HepG2 (cell line): ENCODE measurements at regions not wholly inside any gene's neighbourhood (a gene's known extent, or its start where the extent isn't known, plus 50 kb on each side); places are given as distances from the start of the nearest gene placed in this dataset.

Experiments
- ATAC-seq: fragments of 200-7000 bp; cut with Tn5 transposase; 3 replicates; pipeline ENCODE4 v1.9.1; 2020; ENCODE audit warnings: mild to moderate bottlenecking, moderate library complexity
- BruUV-seq: library from RNA; stranded (reverse); fragments of 400-500 nt; replicated peaks from 2 replicates; lab custom pipeline; 2021; lab: Mats Ljungman, UMichigan
- CTCF ChIA-PET: fragments of 300-600 bp; formaldehyde crosslinking; extraction: SDS; loops from one replicate; lab custom pipeline; 2021; ENCODE audit warnings: low total read pairs, inconsistent platforms, low intra/inter-chr PET ratio; lab: Yijun Ruan, JAX
- POLR2A ChIA-PET: fragments of 350-600 bp; sonication (Branson Sonifier 250); formaldehyde crosslinking; loops from one replicate; lab custom pipeline; 2020; ENCODE audit warnings: antibody characterized with exemption, inconsistent platforms; lab: Yijun Ruan, JAX
- DNase-seq: peaks from one replicate; pipeline ENCODE4 v3.0.0-alpha.2; 2015; ENCODE audit warnings: low spot score
- FAIRE-seq: peaks from 3 replicates; lab custom pipeline; 2011; peaks lifted over from hg19 to GRCh38; lab: Jason Lieb, UNC
- H2AFZ ChIP-seq: one replicate; pipeline ENCODE4 v1.6.1; 2011; ENCODE audit warnings: low read length, inconsistent platforms
- H3K27ac ChIP-seq: fragments of 300-600 bp; 3 replicates; pipeline ENCODE4 v1.8.0; 2011; ENCODE audit warnings: mixed run types, mild to moderate bottlenecking, mixed read lengths, low read length, inconsistent platforms; ENCODE audit not compliant: insufficient read depth; ENCODE audit errors: extremely low read length
- H3K27me3 ChIP-seq, 2 experiments: fragments of 200-600 bp in 1 of 2; 2 replicates in 1 of 2; 3 replicates in 1 of 2; pipeline versions ENCODE4 v1.6.0 to v1.8.0; 2011; ENCODE audit warnings: low read length in 2 of 2, mild to moderate bottlenecking in 2 of 2, moderate library complexity in 2 of 2, inconsistent platforms in 1 of 2; ENCODE audit not compliant: insufficient read depth in 2 of 2, control insufficient read depth in 1 of 2
- H3K36me3 ChIP-seq, 2 experiments: fragments of 200-600 bp in 1 of 2; replicated peaks in 1 of 2; 2 replicates in 1 of 2; 3 replicates in 1 of 2; pipeline versions ENCODE4 v1.5.1 to v1.8.0; 2011; ENCODE audit warnings: low read length in 2 of 2, inconsistent platforms in 1 of 2; ENCODE audit not compliant: insufficient read depth in 2 of 2, control insufficient read depth in 1 of 2
- H3K4me1 ChIP-seq: 2 replicates; pipeline ENCODE4 v1.5.1; 2012; ENCODE audit warnings: low read length, inconsistent platforms; ENCODE audit not compliant: insufficient read depth
- H3K4me2 ChIP-seq: 2 replicates; pipeline ENCODE4 v1.6.0; 2011; ENCODE audit warnings: low read depth, low read length, inconsistent platforms
- H3K4me3 ChIP-seq, 3 experiments: fragments of 200-600 bp in 1 of 3; sonication (generic), shearing (Covaris generic) in 1 of 3; replicated peaks in 1 of 3; 2 replicates each; pipeline ENCODE4 v1.5.1; 2011 to 2016; ENCODE audit warnings: low read length in 3 of 3, inconsistent platforms in 2 of 3, low read depth in 2 of 3, mild to moderate bottlenecking in 2 of 3, control low read depth in 1 of 3, mixed read lengths in 1 of 3; ENCODE audit not compliant: insufficient read depth in 1 of 3
- H3K79me2 ChIP-seq: one replicate; pipeline ENCODE4 v1.6.1; 2011; ENCODE audit warnings: low read length, inconsistent platforms; ENCODE audit not compliant: insufficient read depth
- H3K9ac ChIP-seq: 2 replicates; pipeline ENCODE4 v1.6.0; 2011; ENCODE audit warnings: mild to moderate bottlenecking, low read depth, low read length, inconsistent platforms; ENCODE audit not compliant: insufficient read depth
- H3K9me3 ChIP-seq: 2 replicates; pipeline ENCODE4 v1.5.1; 2012; ENCODE audit warnings: mild to moderate bottlenecking, low read length
- H4K20me1 ChIP-seq: 2 replicates; pipeline ENCODE4 v1.6.0; 2011; ENCODE audit warnings: inconsistent platforms, mild to moderate bottlenecking, low read length, moderate library complexity; ENCODE audit not compliant: insufficient read depth
- BRCA1 ChIP-seq: sonication (generic); formaldehyde crosslinking; IDR thresholded peaks from 2 replicates; pipeline ENCODE4 v1.4.0; 2020; ENCODE audit warnings: missing genetic modification reagents
- ELF1 ChIP-seq: sonication (generic); formaldehyde crosslinking; IDR thresholded peaks from 2 replicates; pipeline ENCODE4 v1.4.0; 2020; ENCODE audit warnings: missing genetic modification reagents
- FLYWCH1 ChIP-seq: sonication (generic); formaldehyde crosslinking; IDR thresholded peaks from 2 replicates; pipeline ENCODE4 v1.8.1; 2023; ENCODE audit warnings: mild to moderate bottlenecking, missing genetic modification reagents
- KLF13 ChIP-seq: sonication (generic); formaldehyde crosslinking; IDR thresholded peaks from 2 replicates; pipeline ENCODE4 v1.4.0; 2020; ENCODE audit warnings: mild to moderate bottlenecking, missing genetic modification reagents
- MTF1 ChIP-seq: sonication (generic); formaldehyde crosslinking; IDR thresholded peaks from 2 replicates; pipeline ENCODE4 v1.5.0; 2020; ENCODE audit warnings: missing genetic modification reagents
- NR1H2 ChIP-seq: sonication (generic); formaldehyde crosslinking; IDR thresholded peaks from 2 replicates; pipeline ENCODE4 v1.8.1; 2022; ENCODE audit warnings: low read depth, missing genetic modification reagents, borderline replicate concordance
- PAF1 ChIP-seq: IDR thresholded peaks from 2 replicates; pipeline ENCODE4 v1.6.1; 2016; ENCODE audit warnings: missing genetic modification reagents, missing compliant biosample characterization
- PHB2 ChIP-seq: fragments of 450-650 bp; IDR thresholded peaks from 2 replicates; pipeline ENCODE4 v1.6.1; 2018; ENCODE audit not compliant: partially characterized antibody
- SOX13 ChIP-seq, 3 experiments: fragments of 450-650 bp in 1 of 3; sonication (generic) in 1 of 3; formaldehyde crosslinking in 1 of 3; IDR thresholded peaks in 2 of 3; conservative IDR thresholded peaks in 1 of 3; 2 replicates each; pipeline versions ENCODE4 v1.5.0 to v1.6.1; 2016 to 2020; ENCODE audit warnings: antibody characterized with exemption in 1 of 3, mild to moderate bottlenecking in 1 of 3, missing compliant biosample characterization in 1 of 3, missing genetic modification reagents in 1 of 3, moderate library complexity in 1 of 3
- SP4 ChIP-seq: sonication (generic); formaldehyde crosslinking; IDR thresholded peaks from 2 replicates; pipeline ENCODE4 v1.8.1; 2023; ENCODE audit warnings: mild to moderate bottlenecking, missing genetic modification reagents
- TBX2 ChIP-seq: sonication (generic); formaldehyde crosslinking; IDR thresholded peaks from 2 replicates; pipeline ENCODE4 v1.5.0; 2020; ENCODE audit warnings: missing genetic modification reagents, mild to moderate bottlenecking, borderline replicate concordance
- TRAFD1 ChIP-seq: sonication (generic); formaldehyde crosslinking; IDR thresholded peaks from 2 replicates; pipeline ENCODE4 v1.5.1; 2020; ENCODE audit warnings: missing genetic modification reagents, mild to moderate bottlenecking, borderline replicate concordance
- USF2 ChIP-seq, 2 experiments: sonication (generic) in 1 of 2; formaldehyde crosslinking in 1 of 2; IDR thresholded peaks; 2 replicates each; pipeline versions ENCODE4 v1.5.1 to v1.6.1; 2011 to 2020; ENCODE audit warnings: borderline replicate concordance in 1 of 2, low read depth in 1 of 2, low read length in 1 of 2, mild to moderate bottlenecking in 1 of 2, missing genetic modification reagents in 1 of 2, moderate library complexity in 1 of 2
- YEATS2 ChIP-seq: sonication (generic); formaldehyde crosslinking; IDR thresholded peaks from 2 replicates; pipeline ENCODE4 v1.4.0; 2020; ENCODE audit warnings: missing genetic modification reagents, borderline replicate concordance
- ZFP62 ChIP-seq: sonication (generic); formaldehyde crosslinking; IDR thresholded peaks from 2 replicates; pipeline ENCODE4 v1.4.0; 2020; ENCODE audit warnings: missing genetic modification reagents
- ZNF3 ChIP-seq: IDR thresholded peaks from 2 replicates; pipeline ENCODE4 v1.7.0; 2017; ENCODE audit warnings: inconsistent platforms
- ZNF33B ChIP-seq: sonication (generic); formaldehyde crosslinking; IDR thresholded peaks from 2 replicates; pipeline ENCODE4 v1.5.1; 2020; ENCODE audit warnings: mild to moderate bottlenecking, missing genetic modification reagents
- WGBS: methylation state at CpG from one replicate; pipeline ENCODE4 v1.1.6; 2017; ENCODE audit warnings: low lambda C conversion rate; 5-methylcytosine and 5-hydroxymethylcytosine counted together
- in situ Hi-C: cut with HindIII; loops from 2 replicates; pipeline ENCODE4 v1.10.0; 2017; ENCODE audit warnings: low pct_unique_long_range_greater_than_20kb; ENCODE audit not compliant: extremely low pct_ligation_motif_present
- intact Hi-C: fragments of 100-400 bp; cut with micrococcal nuclease; formaldehyde crosslinking; loops from one replicate; pipeline ENCODE4 v1.10.0; 2022; ENCODE audit not compliant: unreplicated experiment
- TF ChIP-seq, protein P1 (sequence below): sonication (generic); formaldehyde crosslinking; IDR thresholded peaks from 2 replicates; pipeline ENCODE4 v1.5.0; 2020; ENCODE audit warnings: mild to moderate bottlenecking, missing genetic modification reagents

DNA sequence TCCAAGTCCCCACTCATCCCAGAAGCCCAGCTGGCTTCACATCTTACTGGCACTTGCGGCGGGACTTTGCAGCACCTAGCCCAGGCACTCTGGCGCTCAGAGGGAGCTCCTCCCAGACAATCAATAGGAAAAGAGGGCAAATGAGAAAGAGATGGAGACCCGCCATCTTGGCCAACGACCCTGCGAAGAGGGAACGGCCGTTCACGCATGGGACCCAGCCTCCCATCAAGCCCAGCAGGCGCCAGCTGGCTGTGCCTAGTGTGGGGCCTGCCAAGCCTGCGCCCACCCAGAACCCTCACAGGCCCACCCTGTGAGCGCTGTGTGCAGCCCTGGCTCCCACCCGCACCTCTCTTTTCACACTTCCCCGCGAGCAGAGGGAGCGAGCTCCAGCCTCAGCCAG lies 317.8 kb upstream of the SPRY2 start:
- H3K9ac ChIP-seq = no peak overlapping the region
- TF ChIP-seq PAF1 = no peak
- no peak for TF ChIP-seq SOX13 (IDR thresholded peaks at IDR 0.05)
- TF ChIP-seq SOX13 (CRISPR knock-in tag; conservative IDR thresholded peaks at IDR 0.05 in 1 of 2, IDR thresholded peaks at IDR 0.05 in 1 of 2) = no peak
- no peak for TF ChIP-seq USF2 (IDR thresholded peaks at IDR 0.05; ENCODE audit: low read depth, low read length)
- TF ChIP-seq USF2 (CRISPR knock-in tag; IDR thresholded peaks at IDR 0.05; ENCODE audit: borderline replicate concordance) = no peak
- TF ChIP-seq MTF1 (CRISPR knock-in tag) = no peak
- no peak for TF ChIP-seq ELF1 (CRISPR knock-in tag)
- no peak for TF ChIP-seq SP4 (CRISPR knock-in tag)
- TF ChIP-seq FLYWCH1 (CRISPR knock-in tag) = no peak
- no peak for TF ChIP-seq ZNF3 (CRISPR knock-in tag)
- no peak for TF ChIP-seq ZNF33B (CRISPR knock-in tag)
- TF ChIP-seq TBX2 (CRISPR knock-in tag) = no peak
- no peak for TF ChIP-seq NR1H2 (CRISPR knock-in tag)
- TF ChIP-seq, protein P1, sequence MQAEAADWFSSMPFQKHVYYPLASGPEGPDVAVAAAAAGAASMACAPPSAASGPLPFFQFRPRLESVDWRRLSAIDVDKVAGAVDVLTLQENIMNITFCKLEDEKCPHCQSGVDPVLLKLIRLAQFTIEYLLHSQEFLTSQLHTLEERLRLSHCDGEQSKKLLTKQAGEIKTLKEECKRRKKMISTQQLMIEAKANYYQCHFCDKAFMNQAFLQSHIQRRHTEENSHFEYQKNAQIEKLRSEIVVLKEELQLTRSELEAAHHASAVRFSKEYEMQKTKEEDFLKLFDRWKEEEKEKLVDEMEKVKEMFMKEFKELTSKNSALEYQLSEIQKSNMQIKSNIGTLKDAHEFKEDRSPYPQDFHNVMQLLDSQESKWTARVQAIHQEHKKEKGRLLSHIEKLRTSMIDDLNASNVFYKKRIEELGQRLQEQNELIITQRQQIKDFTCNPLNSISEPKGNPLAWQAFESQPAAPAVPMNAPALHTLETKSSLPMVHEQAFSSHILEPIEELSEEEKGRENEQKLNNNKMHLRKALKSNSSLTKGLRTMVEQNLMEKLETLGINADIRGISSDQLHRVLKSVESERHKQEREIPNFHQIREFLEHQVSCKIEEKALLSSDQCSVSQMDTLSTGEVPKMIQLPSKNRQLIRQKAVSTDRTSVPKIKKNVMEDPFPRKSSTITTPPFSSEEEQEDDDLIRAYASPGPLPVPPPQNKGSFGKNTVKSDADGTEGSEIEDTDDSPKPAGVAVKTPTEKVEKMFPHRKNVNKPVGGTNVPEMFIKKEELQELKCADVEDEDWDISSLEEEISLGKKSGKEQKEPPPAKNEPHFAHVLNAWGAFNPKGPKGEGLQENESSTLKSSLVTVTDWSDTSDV = no peak
- no peak for TF ChIP-seq KLF13
- TF ChIP-seq ZFP62 (CRISPR knock-in tag) = no peak
- TF ChIP-seq PHB2 = no peak
- no peak for TF ChIP-seq TRAFD1
- no peak for TF ChIP-seq BRCA1 (CRISPR knock-in tag)
- TF ChIP-seq YEATS2 (CRISPR knock-in tag) = no peak
- no peak overlapping the region for H3K27ac ChIP-seq
- H3K79me2 ChIP-seq = no peaks in the 10 kb centered on the region
- no peak for ATAC-seq
- ChIA-PET POLR2A (no interaction called here), CTCF (no interaction called here)
- intact Hi-C loops = no loop called here
- H3K9me3 ChIP-seq = peaks cover 74% of the 10 kb centered on the region
- in situ Hi-C loops = no loop called here
- no peak for DNase-seq
- no peak for FAIRE-seq
- no peaks in the 10 kb centered on the region for H4K20me1 ChIP-seq
- 79% methylated on average over 6 of the region's 16 CpGs for WGBS
- no TSS peak for BruUV-seq
- H3K27me3 ChIP-seq = no peaks in the 10 kb centered on the region; a peak in 1 of 5 replicates
- no peaks in the 10 kb centered on the region for H3K4me1 ChIP-seq
- H3K4me2 ChIP-seq = no peak overlapping the region
- no peak overlapping the region for H2AFZ ChIP-seq
- no peaks in the 10 kb centered on the region for H3K36me3 ChIP-seq
- no peak overlapping the region for H3K4me3 ChIP-seq
